ENCODE measurements at regions not wholly inside any gene's neighbourhood (a gene's known extent, or its start where the extent isn't known, plus 50 kb on each side); places are given as distances from the start of the nearest gene placed in this dataset.

GRCh38 chr1:42052072-42052699, 101.0 kb upstream of the GUCA2B start:
- Histone ChIP-seq H3K27me3 (peaks cover 25% of the 10 kb centered on the region), H3K4me3 (no peak overlapping the region), H3K9me3 (peaks cover 0 to 2% (median 0%) of the 10 kb centered on the region in 3 donors), H3K4me1 (no peaks in the 10 kb centered on the region), H3K27ac (no peak overlapping the region), H3K36me3 (no peaks in the 10 kb centered on the region)
- WGBS, 2 donors (ENCODE audit: low coverage in 1 of 2) = 59 to 65% methylated on average over 5 of the region's 5 CpGs
- no peak for ATAC-seq
- TF ChIP-seq CTCF (IDR thresholded peaks at IDR 0.05) (no peak), POLR2AphosphoS5 (IDR thresholded peaks at IDR 0.05) (no peak), EP300 (IDR thresholded peaks at IDR 0.05) (no peak), POLR2A (IDR thresholded peaks at IDR 0.05) (no peak)

GRCh38 chr1:42047508-42047880, 105.7 kb upstream of the GUCA2B start:
- Histone ChIP-seq H3K9me3 (no peaks in the 10 kb centered on the region), H3K4me3 (no peak overlapping the region), H3K36me3 (no peaks in the 10 kb centered on the region), H3K27me3 (peaks cover 24% of the 10 kb centered on the region), H3K4me1 (no peaks in the 10 kb centered on the region), H3K27ac (no peak overlapping the region)
- no peak for ATAC-seq
- TF ChIP-seq EP300 (IDR thresholded peaks at IDR 0.05) = no peak
- TF ChIP-seq CTCF (IDR thresholded peaks at IDR 0.05) = no peak
- TF ChIP-seq POLR2A (IDR thresholded peaks at IDR 0.05) = no peak
- TF ChIP-seq POLR2AphosphoS5 (IDR thresholded peaks at IDR 0.05) = no peak
- WGBS, 2 donors (ENCODE audit: low coverage in 1 of 2) = 62% methylated on average over 1 of the region's 1 CpG; no CpG with 5 or more reads in 1 of the 2 donors

GRCh38 chr1:42046761-42047507, 106.3 kb upstream of the GUCA2B start:
- TF ChIP-seq POLR2A (IDR thresholded peaks at IDR 0.05) = no peak
- Histone ChIP-seq H3K27ac (no peak overlapping the region), H3K27me3 (peaks cover 20% of the 10 kb centered on the region), H3K4me1 (no peaks in the 10 kb centered on the region), H3K4me3 (no peak overlapping the region), H3K36me3 (no peaks in the 10 kb centered on the region), H3K9me3 (no peaks in the 10 kb centered on the region)
- ATAC-seq = no peak
- WGBS, 2 donors (ENCODE audit: low coverage in 1 of 2) = 73 to 92% methylated on average over 1 to 4 of the region's 4 CpGs

- no peak overlapping the region for H3K4me3 ChIP-seq
- H3K27ac ChIP-seq = no peak overlapping the region
- 89 to 100% methylated on average over 2 to 3 of the region's 3 CpGs for WGBS, 2 donors (ENCODE audit: low coverage in 1 of 2)
- no peak for ATAC-seq
- TF ChIP-seq POLR2A (IDR thresholded peaks at IDR 0.05) (no peak), CTCF (IDR thresholded peaks at IDR 0.05) (no peak), POLR2AphosphoS5 (IDR thresholded peaks at IDR 0.05) (no peak)
- H3K36me3 ChIP-seq = no peaks in the 10 kb centered on the region
- H3K9me3 ChIP-seq = no peaks in the 10 kb centered on the region
- H3K27me3 ChIP-seq = peaks cover 6% of the 10 kb centered on the region
- no peaks in the 10 kb centered on the region for H3K4me1 ChIP-seq
Measured at GRCh38 chr1:42044346-42044745, 108.9 kb upstream of the GUCA2B start.

DNA sequence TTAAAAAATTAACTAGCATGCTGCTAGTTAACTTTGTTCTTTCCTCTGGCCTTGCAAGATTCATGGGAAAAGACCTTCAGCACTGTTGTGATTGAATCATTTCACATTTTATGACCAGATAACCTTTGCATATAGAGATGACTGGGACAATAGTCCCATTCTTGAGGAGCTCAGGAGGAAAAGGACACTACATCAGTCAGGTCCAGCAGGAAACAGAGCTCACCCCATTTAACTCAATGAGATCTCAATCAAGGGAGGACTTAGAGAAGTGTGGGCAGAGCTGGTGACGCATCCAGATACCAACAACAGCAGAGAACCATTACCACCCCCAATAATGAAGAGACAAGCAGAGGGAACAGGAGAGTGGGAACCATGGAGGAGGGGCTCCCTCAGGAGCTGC, 109.4 kb upstream of the GUCA2B start:
- Histone ChIP-seq H3K27ac (no peak overlapping the region), H3K27me3 (peaks cover 6% of the 10 kb centered on the region), H3K4me3 (no peak overlapping the region), H3K36me3 (no peaks in the 10 kb centered on the region), H3K4me1 (no peaks in the 10 kb centered on the region), H3K9me3 (no peaks in the 10 kb centered on the region)
- TF ChIP-seq EP300 (IDR thresholded peaks at IDR 0.05) (no peak), POLR2A (IDR thresholded peaks at IDR 0.05) (no peak), POLR2AphosphoS5 (IDR thresholded peaks at IDR 0.05) (no peak), CTCF (IDR thresholded peaks at IDR 0.05) (no peak)
- 77 to 83% methylated on average over 1 of the region's 1 CpG for WGBS, 2 donors (ENCODE audit: low coverage in 1 of 2)
- ATAC-seq = no peak
